GM23338 (cell line): ENCODE measurements at regions not wholly inside any gene's neighbourhood (a gene's known extent, or its start where the extent isn't known, plus 50 kb on each side); places are given as distances from the start of the nearest gene placed in this dataset.

ENCODE experiments used
- ATAC-seq: fragments of 200-7000 bp; cut with Tn5 transposase; 3 replicates; pipeline ENCODE4 v1.9.1; 2020
- DNase-seq: peaks from one replicate; pipeline ENCODE4 v3.0.0-alpha.2; 2015; ENCODE audit warnings: low spot score
- H2AFZ ChIP-seq: fragments of 200-600 bp; sonication (generic); 2 replicates; pipeline ENCODE4 v1.8.0; 2016; ENCODE audit warnings: antibody characterized with exemption, mild to moderate bottlenecking, moderate library complexity
- H3F3A ChIP-seq: fragments of 200-600 bp; sonication (generic); replicated peaks from 2 replicates; pipeline ENCODE4 v1.8.0; 2017; ENCODE audit warnings: antibody characterized with exemption, mixed run types, low read depth
- H3K27ac ChIP-seq: fragments of 200-600 bp; sonication (generic); 2 replicates; pipeline ENCODE4 v1.6.1; 2016; ENCODE audit warnings: low read depth
- H3K27me3 ChIP-seq: fragments of 200-600 bp; sonication (generic); 2 replicates; pipeline ENCODE4 v1.8.0; 2016; ENCODE audit warnings: mild to moderate bottlenecking, mixed run types, moderate library complexity; ENCODE audit not compliant: insufficient read depth
- H3K36me3 ChIP-seq: fragments of 200-600 bp; sonication (generic); 2 replicates; pipeline ENCODE4 v1.8.0; 2016; ENCODE audit warnings: mild to moderate bottlenecking; ENCODE audit not compliant: insufficient read depth
- H3K4me1 ChIP-seq: fragments of 200-600 bp; sonication (generic); 2 replicates; pipeline ENCODE4 v1.8.0; 2016; ENCODE audit warnings: mild to moderate bottlenecking, moderate library complexity; ENCODE audit not compliant: insufficient read depth
- H3K4me2 ChIP-seq: fragments of 200-600 bp; sonication (generic); 2 replicates; pipeline ENCODE4 v1.7.1; 2017; ENCODE audit warnings: mixed run types
- H3K4me3 ChIP-seq: fragments of 200-600 bp; sonication (generic); 2 replicates; pipeline ENCODE4 v1.6.1; 2016; ENCODE audit warnings: mixed run types
- H3K79me2 ChIP-seq: fragments of 200-600 bp; sonication (generic); replicated peaks from 2 replicates; pipeline ENCODE4 v1.8.0; 2017; ENCODE audit warnings: mild to moderate bottlenecking; ENCODE audit not compliant: insufficient read depth
- H3K9me2 ChIP-seq: fragments of 200-600 bp; sonication (generic); 2 replicates; pipeline ENCODE4 v1.8.0; 2017; ENCODE audit not compliant: insufficient read depth
- H4K20me1 ChIP-seq: fragments of 200-600 bp; sonication (generic); replicated peaks from 2 replicates; pipeline ENCODE4 v1.8.0; 2017; ENCODE audit warnings: mild to moderate bottlenecking; ENCODE audit not compliant: insufficient read depth
- H3K27ac Mint-ChIP-seq: 2 replicates; pipeline ENCODE4 v1.8.0; 2020; ENCODE audit warnings: inconsistent platforms, mild to moderate bottlenecking, moderate library complexity, mixed read lengths
- H3K27me3 Mint-ChIP-seq: 3 replicates; pipeline ENCODE4 v1.8.0; 2022; ENCODE audit warnings: low read depth, mild to moderate bottlenecking, moderate library complexity, mixed read lengths, inconsistent platforms; ENCODE audit not compliant: insufficient read depth, poor library complexity
- H3K36me3 Mint-ChIP-seq: 3 replicates; pipeline ENCODE4 v1.8.0; 2021; ENCODE audit warnings: low read depth, mild to moderate bottlenecking, inconsistent platforms, moderate library complexity, mixed read lengths
- H3K4me1 Mint-ChIP-seq: 3 replicates; pipeline ENCODE4 v1.8.0; 2020; ENCODE audit warnings: mild to moderate bottlenecking, inconsistent platforms, mixed read lengths
- H3K4me3 Mint-ChIP-seq: 3 replicates; pipeline ENCODE4 v1.8.0; 2021; ENCODE audit warnings: moderate library complexity, mild to moderate bottlenecking, inconsistent platforms, mixed read lengths
- H3K9me3 Mint-ChIP-seq: 3 replicates; pipeline ENCODE4 v1.8.0; 2020; ENCODE audit warnings: moderate library complexity, mild to moderate bottlenecking, inconsistent platforms, mixed read lengths
- CREB1 ChIP-seq: fragments of 250-450 bp; sonication (Bioruptor Pico); IDR thresholded peaks from 2 replicates; pipeline ENCODE4 v1.5.0; 2020; ENCODE audit warnings: low read depth, mild to moderate bottlenecking, moderate library complexity
- EZH2 ChIP-seq: fragments of 200-600 bp; sonication (generic); IDR thresholded peaks from one replicate; pipeline ENCODE4 v1.8.0; 2017; ENCODE audit warnings: antibody characterized with exemption, mild to moderate bottlenecking, low read depth; ENCODE audit not compliant: unreplicated experiment
- EZH2phosphoT487 ChIP-seq: fragments of 200-600 bp; sonication (generic); IDR thresholded peaks from one replicate; pipeline ENCODE4 v1.8.1; 2018; ENCODE audit warnings: antibody characterized with exemption; ENCODE audit not compliant: unreplicated experiment
- JUNB ChIP-seq: IDR thresholded peaks from one replicate; pipeline ENCODE4 v1.6.1; 2016; ENCODE audit warnings: antibody characterized with exemption; ENCODE audit not compliant: unreplicated experiment
- NANOG ChIP-seq: IDR thresholded peaks from 2 replicates; pipeline ENCODE4 v1.6.1; 2016; ENCODE audit warnings: antibody characterized with exemption, borderline replicate concordance
- POLR2AphosphoS5 ChIP-seq: IDR thresholded peaks from 2 replicates; pipeline ENCODE4 v1.6.1; 2016; ENCODE audit warnings: antibody characterized with exemption, low read depth
- STAT1 ChIP-seq: IDR thresholded peaks from one replicate; pipeline ENCODE4 v1.6.1; 2016; ENCODE audit warnings: antibody characterized with exemption; ENCODE audit not compliant: unreplicated experiment
- ZNF114 ChIP-seq: fragments of 250-450 bp; sonication (Bioruptor Pico); IDR thresholded peaks from 2 replicates; pipeline ENCODE4 v1.5.0; 2020; ENCODE audit warnings: mild to moderate bottlenecking, moderate library complexity
- ZNF331 ChIP-seq: fragments of 250-450 bp; sonication (Bioruptor Pico); IDR thresholded peaks from 2 replicates; pipeline ENCODE4 v1.5.0; 2020; ENCODE audit warnings: low read depth, mild to moderate bottlenecking, moderate library complexity
- TF ChIP-seq, protein P1 (sequence below), 2 experiments: fragments of 200-600 bp in 1 of 2; sonication (generic) in 1 of 2; conservative IDR thresholded peaks; 2 replicates each; pipeline versions ENCODE4 v1.5.1 to v1.6.1; 2016 to 2017; ENCODE audit warnings: antibody characterized with exemption in 2 of 2, low read depth in 2 of 2, mild to moderate bottlenecking in 2 of 2, moderate library complexity in 1 of 2
- TF ChIP-seq, protein P2 (sequence below): IDR thresholded peaks from 2 replicates; pipeline ENCODE4 v1.6.1; 2016; ENCODE audit warnings: antibody characterized with exemption

DNA sequence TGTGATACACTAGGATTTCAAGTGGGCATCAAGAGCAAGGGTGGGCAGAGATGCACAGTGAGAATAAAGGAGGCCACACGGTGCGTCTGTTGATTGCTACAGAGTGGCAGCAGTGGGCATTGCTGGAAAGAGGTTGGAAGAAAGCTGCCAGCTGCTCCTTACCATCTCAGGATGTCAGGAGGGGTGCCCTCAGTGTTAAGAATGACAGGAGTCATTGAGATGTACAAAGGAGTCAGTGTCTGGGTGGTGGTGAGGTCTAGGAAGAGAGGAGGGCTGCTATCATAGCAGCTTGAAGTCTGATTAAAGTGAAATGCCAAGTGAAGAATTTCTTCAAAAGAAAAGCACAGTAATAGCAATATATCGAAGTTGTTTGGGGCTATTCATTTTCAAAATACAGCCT lies 992.7 kb downstream of the TTLL7 start:
- peaks cover 10% of the 10 kb centered on the region for H3K4me1 ChIP-seq
- H3K27me3 ChIP-seq, result no peaks in the 10 kb centered on the region
- no peak for DNase-seq
- H2AFZ ChIP-seq, result no peak overlapping the region
- Mint-ChIP-seq H3K4me1 (peaks cover 24% of the 10 kb centered on the region), H3K4me3 (no peak overlapping the region), H3K36me3 (no peaks in the 10 kb centered on the region), H3K27ac (no peak overlapping the region), H3K9me3 (peaks cover 4% of the 10 kb centered on the region; the same call in 2 of the 3 replicates), H3K27me3 (no peaks in the 10 kb centered on the region)
- TF ChIP-seq, protein P1, sequence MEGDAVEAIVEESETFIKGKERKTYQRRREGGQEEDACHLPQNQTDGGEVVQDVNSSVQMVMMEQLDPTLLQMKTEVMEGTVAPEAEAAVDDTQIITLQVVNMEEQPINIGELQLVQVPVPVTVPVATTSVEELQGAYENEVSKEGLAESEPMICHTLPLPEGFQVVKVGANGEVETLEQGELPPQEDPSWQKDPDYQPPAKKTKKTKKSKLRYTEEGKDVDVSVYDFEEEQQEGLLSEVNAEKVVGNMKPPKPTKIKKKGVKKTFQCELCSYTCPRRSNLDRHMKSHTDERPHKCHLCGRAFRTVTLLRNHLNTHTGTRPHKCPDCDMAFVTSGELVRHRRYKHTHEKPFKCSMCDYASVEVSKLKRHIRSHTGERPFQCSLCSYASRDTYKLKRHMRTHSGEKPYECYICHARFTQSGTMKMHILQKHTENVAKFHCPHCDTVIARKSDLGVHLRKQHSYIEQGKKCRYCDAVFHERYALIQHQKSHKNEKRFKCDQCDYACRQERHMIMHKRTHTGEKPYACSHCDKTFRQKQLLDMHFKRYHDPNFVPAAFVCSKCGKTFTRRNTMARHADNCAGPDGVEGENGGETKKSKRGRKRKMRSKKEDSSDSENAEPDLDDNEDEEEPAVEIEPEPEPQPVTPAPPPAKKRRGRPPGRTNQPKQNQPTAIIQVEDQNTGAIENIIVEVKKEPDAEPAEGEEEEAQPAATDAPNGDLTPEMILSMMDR (conservative IDR thresholded peaks at IDR 0.05; ENCODE audit: low read depth in 2 of 2), result no peak
- no peak for TF ChIP-seq ZNF114
- TF ChIP-seq STAT1, result no peak
- no peak for TF ChIP-seq JUNB
- TF ChIP-seq CREB1, result no peak
- TF ChIP-seq POLR2AphosphoS5, result no peak
- TF ChIP-seq EZH2phosphoT487, result no peak
- H3K36me3 ChIP-seq, result no peaks in the 10 kb centered on the region
- H3F3A ChIP-seq, result no peaks in the 10 kb centered on the region
- no peaks in the 10 kb centered on the region for H3K9me2 ChIP-seq
- no peak for ATAC-seq
- no peak overlapping the region for H3K4me2 ChIP-seq
- no peaks in the 10 kb centered on the region for H4K20me1 ChIP-seq
- H3K27ac ChIP-seq, result no peak overlapping the region
- H3K79me2 ChIP-seq, result no peaks in the 10 kb centered on the region
- no peak overlapping the region for H3K4me3 ChIP-seq

DNA sequence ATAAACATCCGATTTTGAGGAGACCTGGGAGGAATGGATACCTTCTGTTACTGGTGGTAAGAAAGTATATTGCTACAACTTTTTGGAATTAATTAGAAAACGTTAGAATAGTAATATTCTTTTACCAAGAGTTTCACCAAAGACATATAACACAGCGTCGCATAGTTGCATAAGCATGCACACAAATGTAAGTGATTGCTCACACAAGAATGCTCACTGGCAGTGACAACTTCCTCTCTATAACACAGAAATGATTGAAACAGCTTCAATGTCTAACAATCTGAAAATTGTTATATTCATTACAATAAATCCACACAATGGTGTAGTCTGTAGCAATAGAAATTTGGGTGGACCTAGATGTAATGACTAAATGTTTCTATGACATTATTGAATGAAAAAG lies 998.6 kb downstream of the TTLL7 start:
- Histone ChIP-seq H3K36me3 (no peaks in the 10 kb centered on the region), H2AFZ (no peak overlapping the region), H3K27me3 (no peaks in the 10 kb centered on the region), H3K27ac (no peak overlapping the region), H3F3A (no peaks in the 10 kb centered on the region), H3K4me1 (no peaks in the 10 kb centered on the region; the same call in 1 of the 2 replicates), H3K79me2 (no peaks in the 10 kb centered on the region), H3K9me2 (no peaks in the 10 kb centered on the region), H4K20me1 (no peaks in the 10 kb centered on the region), H3K4me2 (no peak overlapping the region), H3K4me3 (no peak overlapping the region)
- DNase-seq (no peak), ATAC-seq (no peak)
- H3K27me3 Mint-ChIP-seq, result no peaks in the 10 kb centered on the region
- no peak overlapping the region for H3K27ac Mint-ChIP-seq
- H3K9me3 Mint-ChIP-seq, result no peaks in the 10 kb centered on the region
- TF ChIP-seq, protein P1 (conservative IDR thresholded peaks at IDR 0.05; ENCODE audit: low read depth in 2 of 2), result no peak
- no peak for TF ChIP-seq POLR2AphosphoS5
- no peak for TF ChIP-seq ZNF331
- no peak for TF ChIP-seq EZH2
- no peak for TF ChIP-seq CREB1
- no peak for TF ChIP-seq NANOG
- no peak for TF ChIP-seq JUNB
- TF ChIP-seq, protein P2, sequence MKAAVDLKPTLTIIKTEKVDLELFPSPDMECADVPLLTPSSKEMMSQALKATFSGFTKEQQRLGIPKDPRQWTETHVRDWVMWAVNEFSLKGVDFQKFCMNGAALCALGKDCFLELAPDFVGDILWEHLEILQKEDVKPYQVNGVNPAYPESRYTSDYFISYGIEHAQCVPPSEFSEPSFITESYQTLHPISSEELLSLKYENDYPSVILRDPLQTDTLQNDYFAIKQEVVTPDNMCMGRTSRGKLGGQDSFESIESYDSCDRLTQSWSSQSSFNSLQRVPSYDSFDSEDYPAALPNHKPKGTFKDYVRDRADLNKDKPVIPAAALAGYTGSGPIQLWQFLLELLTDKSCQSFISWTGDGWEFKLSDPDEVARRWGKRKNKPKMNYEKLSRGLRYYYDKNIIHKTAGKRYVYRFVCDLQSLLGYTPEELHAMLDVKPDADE, result no peak
- no peak for TF ChIP-seq STAT1
- no peaks in the 10 kb centered on the region for H3K36me3 Mint-ChIP-seq
- H3K4me1 Mint-ChIP-seq, result peaks cover 2% of the 10 kb centered on the region; the same call in 2 of the 3 replicates
- no peak overlapping the region for H3K4me3 Mint-ChIP-seq
